ENCODE measurements at regions not wholly inside any gene's neighbourhood (a gene's known extent, or its start where the extent isn't known, plus 50 kb on each side); places are given as distances from the start of the nearest gene placed in this dataset.
A peak's percentile ranks its signal among the peaks of the same experiment; 100 is the strongest.

- Histone ChIP-seq H3K27ac (no peak overlapping the region), H3K4me3 (no peak overlapping the region), H3K9me3 (no peaks in the 10 kb centered on the region), H3K4me1 (no peaks in the 10 kb centered on the region), H3K27me3 (no peaks in the 10 kb centered on the region), H3K36me3 (no peaks in the 10 kb centered on the region)
- no peak for TF ChIP-seq POLR2A (IDR thresholded peaks at IDR 0.05)
- TF ChIP-seq POLR2AphosphoS5 (IDR thresholded peaks at IDR 0.05) = no peak
- no peak for TF ChIP-seq CTCF (IDR thresholded peaks at IDR 0.05)
- no peak for DNase-seq (ENCODE audit: low spot score in 2 of 2)
- intact Hi-C loops (cut with DNase I; ENCODE audit: low total_unique reads) = no loop called here
These were observed 155.6 kb upstream of the SOD1 start for GRCh38 chr21:31503939-31504338.

- no peak overlapping the region for H3K27ac ChIP-seq
- H3K4me1 ChIP-seq = no peaks in the 10 kb centered on the region
- intact Hi-C loops (cut with DNase I; ENCODE audit: low total_unique reads) = no loop called here
- H3K27me3 ChIP-seq = no peaks in the 10 kb centered on the region
- H3K36me3 ChIP-seq = no peaks in the 10 kb centered on the region
- TF ChIP-seq CTCF (IDR thresholded peaks at IDR 0.05) (no peak), POLR2AphosphoS5 (IDR thresholded peaks at IDR 0.05) (no peak), POLR2A (IDR thresholded peaks at IDR 0.05) (no peak)
- H3K4me3 ChIP-seq = no peak overlapping the region
- no peaks in the 10 kb centered on the region for H3K9me3 ChIP-seq
- DNase-seq (ENCODE audit: low spot score in 2 of 2) = no peak
These were observed 156.0 kb upstream of the SOD1 start for GRCh38 chr21:31503467-31503866.

- intact Hi-C loops (cut with DNase I; ENCODE audit: low total_unique reads) = no loop called here
These were observed 156.9 kb upstream of the SOD1 start for GRCh38 chr21:31502537-31503143.

GRCh38 chr21:31501926-31502325 is 157.6 kb upstream of the SOD1 start:
- no peak for DNase-seq (ENCODE audit: low spot score in 2 of 2)
- no peaks in the 10 kb centered on the region for H3K4me1 ChIP-seq
- intact Hi-C loops (cut with DNase I; ENCODE audit: low total_unique reads) = no loop called here

More at GRCh38 chr21:31502537-31503143, 156.9 kb upstream of the SOD1 start:
- Histone ChIP-seq H3K4me1 (no peaks in the 10 kb centered on the region), H3K9me3 (no peaks in the 10 kb centered on the region), H3K36me3 (no peaks in the 10 kb centered on the region), H3K27me3 (no peaks in the 10 kb centered on the region), H3K27ac (no peak overlapping the region), H3K4me3 (no peak overlapping the region)
- TF ChIP-seq POLR2A (IDR thresholded peaks at IDR 0.05) (no peak), CTCF (IDR thresholded peaks at IDR 0.05) (no peak), POLR2AphosphoS5 (IDR thresholded peaks at IDR 0.05) (no peak)
- no peak for DNase-seq (ENCODE audit: low spot score in 2 of 2)

GRCh38 chr21:31500982-31501381 is 156.9 kb upstream of the TIAM1 start:
- H3K4me1 ChIP-seq = no peaks in the 10 kb centered on the region
- no peaks in the 10 kb centered on the region for H3K27me3 ChIP-seq
- no peaks in the 10 kb centered on the region for H3K36me3 ChIP-seq
- intact Hi-C loops (cut with DNase I; ENCODE audit: low total_unique reads) = no loop called here
- DNase-seq (ENCODE audit: low spot score in 2 of 2) = no peak
- H3K4me3 ChIP-seq = no peak overlapping the region
- no peaks in the 10 kb centered on the region for H3K9me3 ChIP-seq
- no peak for TF ChIP-seq POLR2A (IDR thresholded peaks at IDR 0.05)
- TF ChIP-seq CTCF (IDR thresholded peaks at IDR 0.05) = no peak
- TF ChIP-seq POLR2AphosphoS5 (IDR thresholded peaks at IDR 0.05) = no peak
- H3K27ac ChIP-seq = no peak overlapping the region

More at GRCh38 chr21:31501926-31502325, 157.6 kb upstream of the SOD1 start:
- Histone ChIP-seq H3K27ac (peak overlapping the region in 1 of 2 donors; percentile 20), H3K36me3 (no peaks in the 10 kb centered on the region), H3K27me3 (no peaks in the 10 kb centered on the region), H3K4me3 (no peak overlapping the region), H3K9me3 (no peaks in the 10 kb centered on the region)
- TF ChIP-seq CTCF (IDR thresholded peaks at IDR 0.05) (no peak), POLR2AphosphoS5 (IDR thresholded peaks at IDR 0.05) (no peak), POLR2A (IDR thresholded peaks at IDR 0.05) (no peak)
